A549 (cell line): ENCODE measurements at regions not wholly inside any gene's neighbourhood (a gene's known extent, or its start where the extent isn't known, plus 50 kb on each side); places are given as distances from the start of the nearest gene placed in this dataset.

Experiments used
- JUN ChIP-seq, 2 experiments: fragments of >200 bp; sonication (Bioruptor Twin); formaldehyde crosslinking; IDR thresholded peaks; 2 replicates in 1 of 2; 3 replicates in 1 of 2; pipeline ENCODE4 v1.6.1; 2016 to 2017
- RCOR1 ChIP-seq: fragments of 150-350 bp; IDR thresholded peaks from 2 replicates; pipeline ENCODE4 v1.6.1; 2014; ENCODE audit warnings: antibody characterized with exemption, low read length, low read depth
- TF ChIP-seq, protein P1 (sequence below): fragments of >200 bp; sonication (Bioruptor Twin); formaldehyde crosslinking; IDR thresholded peaks from 3 replicates; pipeline ENCODE4 v1.5.1; 2016
- TF ChIP-seq, protein P2 (sequence below): IDR thresholded peaks from 2 replicates; pipeline ENCODE4 v1.6.1; 2012

DNA sequence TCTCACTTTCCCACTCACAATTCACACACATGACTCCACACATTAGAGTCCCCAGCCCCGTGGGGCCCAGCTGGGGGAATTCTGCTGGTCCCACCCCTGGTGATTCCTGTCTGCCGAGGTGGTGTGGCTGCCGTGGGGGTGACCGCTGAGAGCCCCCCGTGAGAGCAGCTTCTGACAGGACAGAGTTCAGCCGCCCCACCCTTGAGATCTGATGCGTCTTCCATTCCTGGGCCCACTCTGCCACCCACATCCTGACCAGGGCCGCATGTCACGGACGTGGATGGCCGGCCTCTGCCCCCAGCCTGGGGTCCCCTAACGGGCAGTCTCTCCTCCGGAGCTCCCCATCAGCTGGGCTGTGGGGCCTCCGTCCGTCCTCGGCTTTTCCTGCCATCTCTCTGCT, 240.1 kb upstream of the PITRM1 start:
- TF ChIP-seq RCOR1 (no peak), JUN (IDR thresholded peaks at IDR 0.05) (no peak)
- TF ChIP-seq, protein P1, sequence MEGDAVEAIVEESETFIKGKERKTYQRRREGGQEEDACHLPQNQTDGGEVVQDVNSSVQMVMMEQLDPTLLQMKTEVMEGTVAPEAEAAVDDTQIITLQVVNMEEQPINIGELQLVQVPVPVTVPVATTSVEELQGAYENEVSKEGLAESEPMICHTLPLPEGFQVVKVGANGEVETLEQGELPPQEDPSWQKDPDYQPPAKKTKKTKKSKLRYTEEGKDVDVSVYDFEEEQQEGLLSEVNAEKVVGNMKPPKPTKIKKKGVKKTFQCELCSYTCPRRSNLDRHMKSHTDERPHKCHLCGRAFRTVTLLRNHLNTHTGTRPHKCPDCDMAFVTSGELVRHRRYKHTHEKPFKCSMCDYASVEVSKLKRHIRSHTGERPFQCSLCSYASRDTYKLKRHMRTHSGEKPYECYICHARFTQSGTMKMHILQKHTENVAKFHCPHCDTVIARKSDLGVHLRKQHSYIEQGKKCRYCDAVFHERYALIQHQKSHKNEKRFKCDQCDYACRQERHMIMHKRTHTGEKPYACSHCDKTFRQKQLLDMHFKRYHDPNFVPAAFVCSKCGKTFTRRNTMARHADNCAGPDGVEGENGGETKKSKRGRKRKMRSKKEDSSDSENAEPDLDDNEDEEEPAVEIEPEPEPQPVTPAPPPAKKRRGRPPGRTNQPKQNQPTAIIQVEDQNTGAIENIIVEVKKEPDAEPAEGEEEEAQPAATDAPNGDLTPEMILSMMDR: no peak
- TF ChIP-seq, protein P2, sequence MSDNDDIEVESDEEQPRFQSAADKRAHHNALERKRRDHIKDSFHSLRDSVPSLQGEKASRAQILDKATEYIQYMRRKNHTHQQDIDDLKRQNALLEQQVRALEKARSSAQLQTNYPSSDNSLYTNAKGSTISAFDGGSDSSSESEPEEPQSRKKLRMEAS: no peak
